OCI-M2 (cell line): ENCODE measurements at regions not wholly inside any gene's neighbourhood (a gene's known extent, or its start where the extent isn't known, plus 50 kb on each side); places are given as distances from the start of the nearest gene placed in this dataset.

Experiments
- DNase-seq: peaks from one replicate; lab custom pipeline; 2025; ENCODE audit not compliant: unreplicated experiment; lab: John Stamatoyannopoulos, UW

- no peak for DNase-seq
Observed at GRCh38 chr3:182244222-182244971, 532.7 kb downstream of the SOX2 start.

- no peak for DNase-seq
Observed at GRCh38 chr3:182245059-182245458, 533.3 kb downstream of the SOX2 start.

DNA sequence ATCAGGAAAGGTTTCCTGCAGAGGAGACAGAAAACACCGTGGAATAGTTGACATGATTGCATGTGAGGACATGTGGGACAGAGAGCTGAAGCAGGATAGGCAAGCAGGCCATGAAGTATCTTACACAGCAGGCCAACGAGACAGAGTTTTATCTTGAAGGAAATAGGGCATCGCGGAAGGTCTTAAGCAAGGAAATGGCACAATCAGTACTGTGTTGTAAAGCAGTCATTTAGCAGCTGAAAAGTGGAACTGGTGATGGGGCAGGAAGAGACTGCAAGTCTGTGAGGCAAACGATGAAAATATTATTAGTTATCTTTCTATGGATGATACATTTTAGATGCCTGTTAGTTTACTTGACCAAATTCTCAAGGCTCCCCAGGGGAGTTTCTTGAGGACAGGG is 535.1 kb downstream of the SOX2 start:
- no peak for DNase-seq

GRCh38 chr3:182248349-182248880 is 536.7 kb downstream of the SOX2 start:
- DNase-seq, result no peak

GRCh38 chr3:182252802-182253201 is 540.5 kb upstream of the ATP11B start:
- no peak for DNase-seq

DNA sequence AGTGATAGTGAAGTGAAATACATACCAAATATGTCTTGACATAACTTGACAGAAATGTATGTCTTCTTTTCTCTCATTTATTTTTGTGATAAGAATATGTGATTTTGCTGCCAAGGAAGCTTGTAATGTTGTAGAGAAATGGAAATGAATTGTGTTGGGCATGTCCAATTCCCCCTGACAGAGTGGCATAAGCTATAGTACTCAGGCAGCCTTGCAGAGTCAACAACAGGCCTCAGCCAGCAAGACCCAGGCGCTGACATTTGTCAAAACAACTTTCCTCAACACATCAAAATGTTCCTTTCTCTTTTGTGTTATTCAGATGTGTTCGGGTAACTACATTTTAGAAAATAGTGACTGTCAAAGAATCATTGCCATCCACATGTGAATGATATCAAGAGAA is 538.1 kb upstream of the ATP11B start:
- DNase-seq, result no peak

DNA sequence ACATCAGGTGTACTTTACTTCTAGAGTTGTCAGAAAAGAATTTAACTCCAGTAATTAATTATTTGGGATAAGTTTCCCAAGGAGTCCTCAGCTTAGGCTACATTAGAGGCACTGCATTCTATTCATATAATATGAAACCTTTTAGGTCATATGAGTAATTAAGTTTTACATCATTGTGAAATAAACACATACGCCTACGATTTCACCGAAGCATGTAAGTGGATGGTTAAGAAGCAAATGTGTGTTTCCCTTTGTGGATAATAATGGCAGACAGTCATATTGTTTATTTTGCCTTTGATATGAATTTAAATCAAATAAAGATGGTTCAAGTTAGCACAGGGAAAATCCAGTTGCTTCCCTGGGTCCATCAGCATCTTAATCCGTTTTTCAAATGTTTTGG is 535.9 kb upstream of the ATP11B start:
- DNase-seq, result no peak

DNA sequence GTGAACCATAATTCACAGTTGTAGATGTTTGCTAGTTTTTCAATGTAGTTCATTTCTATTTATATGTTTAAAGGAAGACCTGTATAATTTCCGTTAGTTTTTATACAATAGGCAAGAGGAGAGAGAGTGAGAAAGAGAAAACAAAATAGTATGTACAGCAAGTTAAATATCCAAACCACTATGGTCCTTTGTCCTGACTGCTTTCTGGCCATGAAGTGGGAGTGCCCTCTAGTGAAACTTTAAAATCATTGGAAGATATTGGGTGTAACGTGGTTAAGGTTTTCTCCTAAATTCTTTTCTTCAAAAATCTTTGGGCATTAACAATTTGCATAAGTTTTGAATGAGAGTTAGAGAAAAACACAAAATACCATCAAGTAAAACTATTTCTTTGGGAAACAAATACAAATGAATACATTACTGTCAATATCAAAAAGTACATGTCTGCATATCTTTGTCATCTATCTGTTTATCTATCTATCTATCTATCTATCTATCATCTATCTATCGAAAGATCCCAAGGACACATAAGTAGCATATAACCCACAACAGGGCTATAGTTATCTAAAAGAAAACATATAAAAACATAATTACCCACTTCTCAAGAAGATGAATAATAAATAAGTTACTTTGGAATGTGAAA is 534.6 kb upstream of the ATP11B start:
- no peak for DNase-seq

DNA sequence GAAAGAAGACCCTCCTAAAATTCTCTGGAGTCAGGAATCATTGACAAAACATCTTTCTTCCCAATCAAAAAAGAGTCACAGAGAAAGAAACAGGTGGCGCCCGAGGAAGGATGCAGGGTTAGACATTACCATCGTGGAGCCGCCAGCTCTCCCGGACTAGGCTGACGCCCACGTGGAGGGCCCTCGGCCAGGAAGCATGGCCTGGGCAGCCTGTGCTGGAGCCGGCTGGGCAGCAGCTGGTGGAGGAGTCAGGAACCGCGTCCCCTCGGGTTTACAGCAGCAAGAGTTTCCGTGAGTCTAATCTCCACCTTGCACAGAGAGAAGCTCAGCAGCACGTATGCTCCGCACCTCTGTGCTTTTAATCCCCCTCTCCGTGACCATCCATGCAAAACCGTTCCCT is 533.7 kb upstream of the ATP11B start:
- DNase-seq, result no peak

DNA sequence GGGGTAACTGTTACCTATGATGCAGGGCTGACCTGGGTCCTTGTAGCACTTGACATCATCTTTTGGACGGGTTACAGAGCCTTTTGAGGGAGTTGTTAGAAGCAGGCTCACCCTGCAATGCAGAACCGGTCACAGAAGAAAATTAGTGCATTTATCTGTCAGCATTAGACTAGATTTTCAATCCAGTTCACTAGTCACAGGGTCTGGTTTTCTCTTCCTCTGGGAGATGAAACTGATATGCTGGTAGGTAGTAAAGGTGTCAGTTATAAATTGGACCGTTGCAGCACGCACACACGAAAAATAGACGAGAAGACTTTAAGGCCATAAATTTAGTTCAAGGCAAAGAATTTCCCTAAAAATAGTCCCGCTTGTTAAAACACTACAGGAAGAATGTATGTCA is 532.3 kb upstream of the ATP11B start:
- no peak for DNase-seq

DNA sequence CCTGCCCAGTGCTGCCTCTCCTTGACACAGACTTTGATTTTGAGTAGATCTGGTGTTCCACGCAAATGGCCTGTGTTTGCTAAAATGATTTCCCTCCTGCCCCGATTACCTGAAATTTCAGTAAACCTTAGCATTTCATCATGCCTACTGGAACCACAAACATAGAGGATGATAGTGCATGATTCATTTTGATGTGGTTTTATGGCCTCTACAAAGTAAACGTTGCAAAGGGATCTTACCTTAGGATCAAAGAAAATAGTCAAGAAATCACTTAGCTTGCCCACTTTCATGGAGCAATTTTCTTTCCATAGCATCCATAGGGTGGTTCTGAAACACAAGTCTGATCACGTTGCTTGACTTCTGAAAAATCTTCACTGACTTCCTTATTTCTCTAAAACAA is 524.6 kb upstream of the ATP11B start:
- no peak for DNase-seq

- no peak for DNase-seq
Observed at GRCh38 chr3:182276512-182276911, 516.8 kb upstream of the ATP11B start.

DNA sequence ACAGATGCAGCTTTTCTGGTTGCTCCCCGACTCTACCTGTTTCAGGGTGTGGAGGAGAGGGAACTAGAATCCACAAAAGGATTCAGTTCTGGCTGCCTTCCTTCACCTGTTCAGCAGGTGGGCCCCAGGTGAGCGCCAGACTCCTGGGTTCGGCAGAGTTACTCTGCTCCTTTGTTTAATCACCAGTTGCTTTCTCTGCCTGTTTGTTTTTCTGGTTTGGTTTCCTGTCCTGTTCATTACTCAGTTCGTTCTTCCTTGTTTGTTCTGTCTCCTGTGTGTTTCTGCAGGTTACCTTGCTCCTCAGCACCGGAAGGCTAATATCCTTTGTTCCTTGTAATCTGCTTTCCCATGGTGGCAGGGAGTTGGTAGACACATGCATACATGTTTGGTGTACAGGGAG is 508.5 kb upstream of the ATP11B start:
- DNase-seq, result no peak

DNA sequence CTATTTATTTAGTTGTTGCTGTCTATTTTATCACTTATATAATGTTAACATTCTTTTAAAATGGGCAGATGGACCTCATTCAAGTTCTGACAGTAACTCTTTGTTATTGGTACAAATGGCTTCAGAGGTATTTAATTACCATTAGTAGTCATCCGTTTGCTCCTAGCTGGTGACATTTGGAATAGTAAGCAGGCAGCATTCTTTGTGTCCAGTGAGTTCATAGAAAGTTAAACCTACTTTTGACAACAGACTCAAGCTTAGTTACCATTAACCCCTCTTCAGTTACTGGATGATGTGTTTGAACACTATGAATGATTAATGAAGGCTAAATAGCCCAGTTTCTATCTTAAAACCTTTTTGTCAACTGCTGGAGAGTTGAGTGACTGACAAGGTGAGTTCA is 500.7 kb upstream of the ATP11B start:
- DNase-seq, result no peak

DNA sequence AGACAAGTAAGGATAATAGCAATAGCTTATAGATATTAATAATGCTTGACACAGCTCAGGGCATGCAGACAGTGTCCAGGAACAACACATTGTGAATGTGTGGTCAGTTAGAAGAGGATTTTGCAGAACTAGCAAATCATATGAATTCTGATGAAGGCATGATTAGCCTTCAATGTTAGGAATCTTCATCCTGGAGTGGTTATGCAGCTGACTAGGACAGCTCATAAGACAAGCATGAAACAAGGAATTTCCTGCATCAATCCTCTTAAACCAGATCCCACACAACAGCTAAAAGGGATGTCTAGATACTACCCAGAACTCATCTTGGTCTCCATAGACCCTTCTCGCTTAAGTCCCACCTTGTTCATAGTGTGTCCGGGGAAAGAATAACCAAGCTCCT is 499.0 kb upstream of the ATP11B start:
- DNase-seq, result no peak

- no peak for DNase-seq
Observed at GRCh38 chr3:182294696-182295095, 498.6 kb upstream of the ATP11B start.

DNA sequence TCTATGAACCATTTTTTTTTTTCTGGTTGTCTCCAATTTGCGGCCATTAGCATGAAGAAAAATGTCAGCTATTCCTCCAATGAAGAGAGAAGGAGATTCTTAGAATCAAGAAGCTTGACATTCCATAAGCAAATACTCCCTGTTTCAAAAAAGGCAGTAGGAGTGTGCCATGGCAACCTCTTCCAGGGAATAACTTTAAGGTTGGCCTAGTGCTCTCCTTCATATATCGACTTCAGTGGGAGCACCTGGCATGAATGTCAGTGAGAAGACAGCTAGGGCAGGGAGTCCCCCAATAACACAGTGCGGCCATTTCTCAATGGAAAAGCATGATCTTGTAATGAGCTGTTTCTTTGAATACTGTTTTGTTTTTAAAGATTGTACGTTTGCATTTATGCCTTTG is 493.0 kb upstream of the ATP11B start:
- DNase-seq, result no peak

DNA sequence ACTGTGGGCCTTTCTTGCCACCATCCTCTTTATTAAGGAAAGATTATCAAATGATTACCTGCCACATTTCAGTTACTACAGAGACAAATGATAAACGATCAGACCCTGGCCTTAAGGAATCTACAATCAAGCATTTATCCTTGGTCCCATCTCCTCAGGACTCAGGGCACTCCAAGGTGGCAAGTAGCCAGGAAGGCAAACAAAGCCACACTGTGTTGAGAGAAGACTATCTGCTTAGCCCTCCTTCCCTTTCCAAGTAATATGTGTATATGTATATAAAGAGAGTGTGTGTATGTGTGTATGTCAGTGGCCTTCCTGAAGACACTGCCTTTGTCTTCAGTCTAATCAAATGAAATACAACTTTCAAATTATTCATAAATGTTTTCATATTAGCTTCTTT is 490.1 kb upstream of the ATP11B start:
- DNase-seq, result no peak

DNA sequence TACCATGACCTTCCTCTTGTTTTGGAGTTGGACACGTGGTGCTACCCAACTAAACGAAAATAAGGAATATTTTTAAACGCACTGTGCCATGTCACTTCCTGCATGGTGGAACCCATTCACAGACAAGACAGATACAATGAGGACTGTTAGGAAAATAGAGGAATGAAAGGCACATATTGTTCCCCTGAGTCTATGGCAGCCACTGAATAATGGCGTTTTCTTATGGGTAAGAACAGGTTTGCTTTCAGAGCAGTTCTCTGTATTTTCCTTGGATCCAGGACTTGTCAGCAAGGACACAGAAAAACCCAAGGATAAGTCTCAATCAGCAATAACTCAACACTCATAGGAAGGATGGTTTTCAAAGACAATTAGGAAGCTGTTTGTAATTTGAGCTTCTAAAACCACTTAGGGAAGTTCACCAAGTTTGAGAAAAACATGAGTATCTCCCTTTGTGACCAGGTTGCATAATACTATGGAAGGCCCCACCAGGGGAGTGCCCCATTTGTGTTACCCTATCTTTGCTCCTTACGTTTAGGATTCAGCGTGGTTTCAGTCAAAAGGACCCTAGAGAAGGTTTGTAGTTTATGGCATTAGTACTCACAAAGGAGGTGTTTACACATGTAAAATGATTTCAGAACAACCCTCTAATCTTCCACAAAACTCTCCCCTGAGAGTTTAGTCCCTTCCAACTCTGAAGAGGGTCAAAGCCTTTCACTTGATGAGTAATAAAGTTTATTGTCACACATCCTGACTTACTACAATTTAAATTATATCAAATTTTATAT is 487.2 kb upstream of the ATP11B start:
- no peak for DNase-seq

DNA sequence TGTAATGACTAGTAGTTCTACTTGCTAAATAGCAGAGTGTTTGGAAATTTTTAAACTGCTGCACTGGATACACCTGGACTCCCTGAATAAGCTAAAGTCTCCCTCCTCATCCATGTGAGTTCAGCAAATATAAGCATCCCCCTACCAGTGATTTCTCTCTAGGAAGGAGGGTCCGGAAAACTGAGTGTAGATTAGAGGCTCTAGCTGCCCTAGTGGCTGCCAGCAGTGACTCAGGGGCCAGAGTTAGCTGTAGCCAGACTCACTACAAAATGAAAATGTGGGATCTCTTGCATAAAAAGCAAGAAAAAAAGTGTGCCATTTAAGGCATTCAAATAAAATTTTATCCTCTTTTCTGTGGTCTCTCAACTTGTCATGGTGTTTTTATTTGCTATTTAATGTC is 485.0 kb upstream of the ATP11B start:
- DNase-seq, result no peak

DNA sequence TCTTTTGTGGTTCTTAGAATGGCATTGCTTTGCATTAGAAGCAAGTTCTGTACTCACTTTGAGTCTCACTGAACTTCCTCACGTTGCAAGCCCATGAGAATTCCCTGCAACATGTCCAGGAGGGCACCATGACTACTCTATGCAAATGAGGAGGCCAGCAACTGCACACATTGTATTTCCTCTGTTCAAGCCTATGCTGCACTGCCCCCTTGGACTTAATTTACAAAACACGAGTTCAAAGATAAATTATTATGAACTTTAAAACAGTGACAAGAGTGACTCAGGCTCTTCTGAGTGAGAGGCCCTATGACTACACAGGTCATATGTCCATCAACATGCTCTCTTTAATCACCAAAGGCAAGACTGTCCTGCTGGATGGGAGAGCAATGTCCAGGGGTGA is 484.2 kb upstream of the ATP11B start:
- no peak for DNase-seq

GRCh38 chr3:182315313-182315712 is 478.0 kb upstream of the ATP11B start:
- no peak for DNase-seq
